HepG2 (cell line): ENCODE measurements at regions not wholly inside any gene's neighbourhood (a gene's known extent, or its start where the extent isn't known, plus 50 kb on each side); places are given as distances from the start of the nearest gene placed in this dataset.

Experiments used
- ATAC-seq: fragments of 200-7000 bp; cut with Tn5 transposase; 3 replicates; pipeline ENCODE4 v1.9.1; 2020; ENCODE audit warnings: mild to moderate bottlenecking, moderate library complexity
- BruUV-seq: library from RNA; stranded (reverse); fragments of 400-500 nt; replicated peaks from 2 replicates; lab custom pipeline; 2021; lab: Mats Ljungman, UMichigan
- CTCF ChIA-PET: fragments of 300-600 bp; formaldehyde crosslinking; extraction: SDS; loops from one replicate; lab custom pipeline; 2021; ENCODE audit warnings: low total read pairs, inconsistent platforms, low intra/inter-chr PET ratio; lab: Yijun Ruan, JAX
- POLR2A ChIA-PET: fragments of 350-600 bp; sonication (Branson Sonifier 250); formaldehyde crosslinking; loops from one replicate; lab custom pipeline; 2020; ENCODE audit warnings: antibody characterized with exemption, inconsistent platforms; lab: Yijun Ruan, JAX
- DNase-seq: peaks from one replicate; pipeline ENCODE4 v3.0.0-alpha.2; 2015; ENCODE audit warnings: low spot score
- FAIRE-seq: peaks from 3 replicates; lab custom pipeline; 2011; peaks lifted over from hg19 to GRCh38; lab: Jason Lieb, UNC
- H2AFZ ChIP-seq: one replicate; pipeline ENCODE4 v1.6.1; 2011; ENCODE audit warnings: low read length, inconsistent platforms
- H3K27ac ChIP-seq: fragments of 300-600 bp; 3 replicates; pipeline ENCODE4 v1.8.0; 2011; ENCODE audit warnings: mixed run types, mild to moderate bottlenecking, mixed read lengths, low read length, inconsistent platforms; ENCODE audit not compliant: insufficient read depth; ENCODE audit errors: extremely low read length
- H3K27me3 ChIP-seq, 2 experiments: fragments of 200-600 bp in 1 of 2; 2 replicates in 1 of 2; 3 replicates in 1 of 2; pipeline versions ENCODE4 v1.6.0 to v1.8.0; 2011; ENCODE audit warnings: low read length in 2 of 2, mild to moderate bottlenecking in 2 of 2, moderate library complexity in 2 of 2, inconsistent platforms in 1 of 2; ENCODE audit not compliant: insufficient read depth in 2 of 2, control insufficient read depth in 1 of 2
- H3K36me3 ChIP-seq, 2 experiments: fragments of 200-600 bp in 1 of 2; replicated peaks in 1 of 2; 2 replicates in 1 of 2; 3 replicates in 1 of 2; pipeline versions ENCODE4 v1.5.1 to v1.8.0; 2011; ENCODE audit warnings: low read length in 2 of 2, inconsistent platforms in 1 of 2; ENCODE audit not compliant: insufficient read depth in 2 of 2, control insufficient read depth in 1 of 2
- H3K4me1 ChIP-seq: 2 replicates; pipeline ENCODE4 v1.5.1; 2012; ENCODE audit warnings: low read length, inconsistent platforms; ENCODE audit not compliant: insufficient read depth
- H3K4me2 ChIP-seq: 2 replicates; pipeline ENCODE4 v1.6.0; 2011; ENCODE audit warnings: low read depth, low read length, inconsistent platforms
- H3K4me3 ChIP-seq, 3 experiments: fragments of 200-600 bp in 1 of 3; sonication (generic), shearing (Covaris generic) in 1 of 3; replicated peaks in 1 of 3; 2 replicates each; pipeline ENCODE4 v1.5.1; 2011 to 2016; ENCODE audit warnings: low read length in 3 of 3, inconsistent platforms in 2 of 3, low read depth in 2 of 3, mild to moderate bottlenecking in 2 of 3, control low read depth in 1 of 3, mixed read lengths in 1 of 3; ENCODE audit not compliant: insufficient read depth in 1 of 3
- H3K79me2 ChIP-seq: one replicate; pipeline ENCODE4 v1.6.1; 2011; ENCODE audit warnings: low read length, inconsistent platforms; ENCODE audit not compliant: insufficient read depth
- H3K9ac ChIP-seq: 2 replicates; pipeline ENCODE4 v1.6.0; 2011; ENCODE audit warnings: mild to moderate bottlenecking, low read depth, low read length, inconsistent platforms; ENCODE audit not compliant: insufficient read depth
- H3K9me3 ChIP-seq: 2 replicates; pipeline ENCODE4 v1.5.1; 2012; ENCODE audit warnings: mild to moderate bottlenecking, low read length
- H4K20me1 ChIP-seq: 2 replicates; pipeline ENCODE4 v1.6.0; 2011; ENCODE audit warnings: inconsistent platforms, mild to moderate bottlenecking, low read length, moderate library complexity; ENCODE audit not compliant: insufficient read depth
- NCOR1 ChIP-seq: fragments of 200-600 bp; sonication (generic); IDR thresholded peaks from 2 replicates; pipeline ENCODE4 v1.7.0; 2017; ENCODE audit warnings: antibody characterized with exemption, low read length, borderline replicate concordance
- TAF15 ChIP-seq: fragments of 200-400 bp; formaldehyde crosslinking; IDR thresholded peaks from one replicate; pipeline ENCODE4 v1.6.1; 2018; ENCODE audit warnings: mild to moderate bottlenecking, low read depth, low read length; ENCODE audit not compliant: poor library complexity, severe bottlenecking
- TCF7L2 ChIP-seq: IDR thresholded peaks from 2 replicates; pipeline ENCODE4 v1.6.1; 2011; ENCODE audit warnings: mild to moderate bottlenecking, low read depth, low read length, moderate library complexity
- WGBS: methylation state at CpG from one replicate; pipeline ENCODE4 v1.1.6; 2017; ENCODE audit warnings: low lambda C conversion rate; 5-methylcytosine and 5-hydroxymethylcytosine counted together
- in situ Hi-C: cut with HindIII; loops from 2 replicates; pipeline ENCODE4 v1.10.0; 2017; ENCODE audit warnings: low pct_unique_long_range_greater_than_20kb; ENCODE audit not compliant: extremely low pct_ligation_motif_present
- intact Hi-C: fragments of 100-400 bp; cut with micrococcal nuclease; formaldehyde crosslinking; loops from one replicate; pipeline ENCODE4 v1.10.0; 2022; ENCODE audit not compliant: unreplicated experiment
- TF ChIP-seq, protein P1 (sequence below): sonication (generic); formaldehyde crosslinking; IDR thresholded peaks from 2 replicates; pipeline ENCODE4 v1.5.1; 2020; ENCODE audit warnings: mild to moderate bottlenecking, missing genetic modification reagents, borderline replicate concordance

DNA sequence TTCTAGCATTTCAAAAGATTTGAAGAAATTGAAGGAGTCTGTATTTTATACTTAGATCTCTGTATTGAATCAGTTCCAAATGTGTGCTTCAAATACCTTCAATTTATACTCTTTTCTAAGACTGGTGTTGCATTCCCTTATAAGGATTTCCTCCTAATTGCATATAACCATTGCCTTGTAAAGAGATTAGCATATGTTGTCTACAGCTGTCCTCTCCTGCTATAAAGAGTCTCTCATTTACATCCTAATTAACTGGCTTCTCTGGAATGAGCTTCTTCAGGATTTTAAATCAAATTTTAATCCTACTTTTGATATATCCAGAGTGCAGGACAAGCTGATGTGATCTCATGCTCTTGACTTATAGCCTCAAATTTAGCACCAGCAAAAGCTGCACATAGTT, 957.3 kb downstream of the XPNPEP1 start (continued):
- TF ChIP-seq, protein P1, sequence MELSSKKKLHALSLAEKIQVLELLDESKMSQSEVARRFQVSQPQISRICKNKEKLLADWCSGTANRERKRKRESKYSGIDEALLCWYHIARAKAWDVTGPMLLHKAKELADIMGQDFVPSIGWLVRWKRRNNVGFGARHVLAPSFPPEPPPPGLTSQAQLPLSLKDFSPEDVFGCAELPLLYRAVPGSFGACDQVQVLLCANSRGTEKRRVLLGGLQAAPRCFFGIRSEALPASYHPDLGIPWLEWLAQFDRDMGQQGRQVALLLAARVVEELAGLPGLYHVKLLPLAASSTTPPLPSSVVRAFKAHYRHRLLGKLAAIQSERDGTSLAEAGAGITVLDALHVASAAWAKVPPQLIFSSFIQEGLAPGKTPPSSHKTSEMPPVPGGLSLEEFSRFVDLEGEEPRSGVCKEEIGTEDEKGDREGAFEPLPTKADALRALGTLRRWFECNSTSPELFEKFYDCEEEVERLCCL (CRISPR knock-in tag), result no peak

DNA sequence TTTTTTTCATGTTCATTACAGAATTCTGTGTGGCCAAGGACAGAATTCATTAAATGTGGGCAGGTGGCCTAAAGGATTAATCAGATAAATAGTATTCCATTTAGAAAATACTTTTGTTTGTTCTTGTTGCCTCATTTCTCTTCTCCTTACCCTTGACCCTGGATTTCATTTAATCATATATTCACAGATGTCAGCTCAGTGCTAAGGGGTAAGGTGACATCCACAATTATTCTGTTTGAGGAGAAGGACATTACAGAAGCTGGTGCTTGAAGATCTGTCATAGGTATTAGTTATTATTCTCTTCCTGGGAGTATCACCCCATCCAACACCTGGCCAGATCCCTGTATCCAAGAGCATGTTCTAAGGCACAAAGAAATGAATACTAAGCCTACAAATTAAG, 961.1 kb downstream of the XPNPEP1 start:
- no peak for FAIRE-seq
- no peak overlapping the region for H3K4me3 ChIP-seq
- in situ Hi-C loops (no loop called here), intact Hi-C loops (no loop called here)
- ATAC-seq, result no peak
- no peak overlapping the region for H3K27ac ChIP-seq
- no peak overlapping the region for H2AFZ ChIP-seq
- no peak overlapping the region for H3K4me2 ChIP-seq
- H3K9ac ChIP-seq, result no peak overlapping the region
- no peaks in the 10 kb centered on the region for H3K36me3 ChIP-seq
- H3K4me1 ChIP-seq, result no peaks in the 10 kb centered on the region
- H3K9me3 ChIP-seq, result peaks cover 89% of the 10 kb centered on the region
- H3K27me3 ChIP-seq, result no peaks in the 10 kb centered on the region; a peak in 1 of 5 replicates
- no TSS peak for BruUV-seq
- ChIA-PET POLR2A (no interaction called here), CTCF (no interaction called here)
- no peak for DNase-seq
- H3K79me2 ChIP-seq, result no peaks in the 10 kb centered on the region
- no peaks in the 10 kb centered on the region for H4K20me1 ChIP-seq
- no peak for TF ChIP-seq NCOR1
- TF ChIP-seq TCF7L2, result no peak

DNA sequence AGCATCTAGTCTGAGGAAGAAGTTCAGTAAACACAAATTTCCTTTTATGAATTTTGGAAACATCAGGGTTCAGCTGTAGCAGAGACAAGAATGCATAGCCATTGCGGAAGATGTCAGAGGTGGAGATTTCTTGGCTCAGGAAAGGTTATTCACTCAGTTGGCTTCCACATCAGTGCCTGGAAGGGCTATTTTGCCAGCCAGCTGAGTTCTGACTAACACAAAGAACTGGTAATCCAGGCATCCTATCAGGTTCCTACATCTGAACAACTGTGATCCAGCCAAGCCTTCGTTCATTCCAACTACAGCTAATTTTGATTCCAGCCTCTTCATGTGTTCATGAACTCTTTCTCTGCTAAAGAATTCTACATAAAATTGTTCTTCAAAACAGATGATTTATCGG, 965.6 kb downstream of the XPNPEP1 start:
- no peak for ATAC-seq
- no peak for FAIRE-seq
- Histone ChIP-seq H3K79me2 (no peaks in the 10 kb centered on the region), H3K9ac (no peak overlapping the region), H3K9me3 (peaks cover 84% of the 10 kb centered on the region), H3K27ac (no peak overlapping the region), H3K4me2 (no peak overlapping the region), H3K4me3 (no peak overlapping the region), H3K36me3 (no peaks in the 10 kb centered on the region), H2AFZ (no peak overlapping the region), H3K4me1 (no peaks in the 10 kb centered on the region), H4K20me1 (no peaks in the 10 kb centered on the region), H3K27me3 (no peaks in the 10 kb centered on the region)
- DNase-seq, result no peak
- ChIA-PET CTCF (no interaction called here), POLR2A (no interaction called here)
- WGBS, result 33% methylated on average over 3 of the region's 3 CpGs
- TF ChIP-seq TAF15, result no peak
- in situ Hi-C loops, result no loop called here
- no TSS peak for BruUV-seq
- intact Hi-C loops, result no loop called here
